GM18505 (cell line): ENCODE measurements at regions not wholly inside any gene's neighbourhood (a gene's known extent, or its start where the extent isn't known, plus 50 kb on each side); places are given as distances from the start of the nearest gene placed in this dataset.

ENCODE experiments used
- ATAC-seq: cut with Tn5 transposase; IDR thresholded peaks from one replicate; pipeline ENCODE4 v1.9.1; 2021; ENCODE audit not compliant: unreplicated experiment
- POLR2A ChIP-seq: IDR thresholded peaks from 4 replicates; pipeline ENCODE4 v1.6.1; 2011; ENCODE audit warnings: borderline replicate concordance; ENCODE audit not compliant: insufficient read depth, insufficient read length; ENCODE audit errors: extremely low read depth

DNA sequence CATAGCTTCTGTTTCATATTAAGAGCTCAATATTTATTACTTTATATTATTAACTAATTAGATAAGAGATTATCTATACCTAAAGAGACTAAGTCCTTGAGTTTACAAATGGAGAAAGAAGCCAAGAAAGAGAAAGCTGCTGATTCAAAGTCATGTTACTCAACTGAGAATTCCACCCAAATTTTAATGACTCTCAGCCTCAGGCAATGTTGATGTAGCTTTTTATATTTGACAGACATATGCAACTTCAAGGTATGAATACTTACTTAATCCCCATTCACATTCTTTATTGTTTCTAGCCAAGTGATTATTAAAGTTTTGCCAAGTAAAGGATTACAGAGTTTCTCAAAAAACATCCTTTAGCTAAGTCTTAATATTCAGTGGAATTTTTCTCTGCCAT, 527.5 kb upstream of the NMUR2 start:
- ATAC-seq, result no peak
- TF ChIP-seq POLR2A, result no peak

DNA sequence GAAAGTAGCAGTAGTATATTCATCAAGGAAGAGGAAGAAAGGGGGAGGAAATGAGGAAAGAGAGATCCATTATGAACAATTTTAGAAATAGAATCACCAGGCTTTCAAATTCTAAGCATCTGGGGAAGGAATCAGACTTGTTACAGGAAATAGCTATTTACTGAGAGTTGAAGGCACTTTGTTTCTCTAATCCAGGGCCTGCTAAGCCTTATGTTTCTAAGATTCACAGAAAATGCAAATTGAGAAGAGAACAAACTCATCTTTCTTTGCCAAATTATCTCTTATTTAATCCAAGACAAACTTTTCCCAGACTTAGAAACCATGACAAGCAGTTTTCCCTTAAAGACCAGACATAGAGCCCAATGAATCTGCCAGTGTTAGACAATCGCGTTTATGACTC, 528.0 kb upstream of the NMUR2 start:
- no peak for TF ChIP-seq POLR2A
- ATAC-seq, result no peak

DNA sequence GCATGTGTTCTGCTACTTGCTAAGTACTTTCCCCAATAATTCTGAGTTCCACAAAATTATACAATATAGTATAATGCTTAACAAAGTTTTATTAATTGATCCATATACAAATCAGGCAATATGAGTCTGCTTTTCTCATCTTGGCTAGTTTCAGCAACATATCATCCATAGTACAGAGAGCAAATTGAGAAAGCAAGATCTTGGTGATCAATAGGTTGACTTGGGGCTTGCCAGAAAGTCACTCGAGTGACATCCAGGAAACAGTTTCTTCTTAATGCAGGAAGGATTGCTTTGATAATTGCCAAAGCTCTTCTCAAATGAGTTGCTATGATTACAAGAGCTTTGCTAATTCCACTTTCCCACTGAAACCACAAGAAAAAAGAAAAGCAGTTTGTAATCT, 533.6 kb upstream of the NMUR2 start:
- no peak for TF ChIP-seq POLR2A

DNA sequence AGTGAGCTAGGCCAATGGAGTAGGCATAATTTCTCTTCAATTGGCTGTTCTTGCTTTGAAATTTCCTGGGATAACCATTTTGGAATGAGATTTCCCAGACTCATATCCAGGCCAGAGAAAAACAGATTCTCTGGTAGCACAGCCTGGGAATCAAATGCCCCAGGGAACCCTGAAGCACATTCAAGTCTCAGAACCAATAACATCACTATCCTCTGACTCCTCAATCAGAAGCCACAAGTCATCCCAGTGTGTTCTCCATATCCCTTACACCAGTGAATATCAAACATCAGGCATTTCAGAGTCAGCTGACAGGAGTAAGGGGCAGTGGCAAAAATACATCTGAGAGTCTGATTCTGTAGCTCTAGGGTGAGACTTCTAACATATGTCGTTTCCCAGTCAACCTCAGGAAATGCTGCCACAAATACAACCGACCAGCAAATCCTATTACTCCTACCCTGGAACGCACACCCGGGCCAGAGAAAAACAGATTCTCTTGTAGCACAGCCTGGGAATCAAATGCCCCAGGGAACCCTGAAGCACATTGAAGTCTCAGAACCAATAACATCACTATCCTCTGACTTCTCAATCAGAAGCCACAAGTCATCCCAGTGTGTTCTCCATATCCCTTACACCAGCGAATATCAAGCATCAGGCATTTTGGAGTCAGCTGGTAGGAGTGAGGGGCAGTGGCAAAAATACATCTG, 537.7 kb upstream of the NMUR2 start:
- ATAC-seq, result no peak
- TF ChIP-seq POLR2A, result no peak

More for the DNA sequence above, 533.6 kb upstream of the NMUR2 start:
- ATAC-seq, result no peak

DNA sequence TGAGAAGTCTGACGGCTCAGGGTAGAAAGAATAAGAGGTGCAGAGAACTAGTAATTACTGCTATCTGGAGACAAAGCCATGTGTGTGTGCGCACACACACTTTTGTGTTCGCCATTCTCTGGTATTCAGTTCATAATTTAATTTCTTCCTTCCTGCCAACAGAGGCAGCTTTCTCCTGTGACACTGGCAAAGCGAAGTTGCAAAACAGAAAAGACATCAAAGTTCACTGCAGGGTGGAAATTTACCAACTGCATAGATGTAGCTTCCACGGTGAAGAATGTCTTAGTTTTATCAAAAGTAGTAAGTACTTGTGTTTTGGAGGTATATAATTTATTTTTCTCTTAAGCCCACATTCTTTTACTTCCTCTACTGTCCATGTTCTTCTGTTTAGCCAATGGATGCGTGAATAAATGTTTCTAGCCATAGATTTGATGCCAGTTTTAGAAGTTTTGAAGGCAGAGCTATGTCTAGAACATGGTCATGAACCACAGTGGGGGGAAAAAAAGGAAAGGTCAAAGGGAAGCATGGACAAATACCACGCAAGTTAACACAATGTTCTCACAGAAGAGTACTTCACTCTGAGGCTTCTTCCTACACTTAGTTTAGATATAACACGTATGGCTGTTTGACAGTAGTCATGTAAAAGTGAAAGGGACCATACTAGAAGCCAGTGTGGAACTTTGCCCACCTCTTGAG, 536.5 kb upstream of the GRIA1 start:
- TF ChIP-seq POLR2A, result no peak

DNA sequence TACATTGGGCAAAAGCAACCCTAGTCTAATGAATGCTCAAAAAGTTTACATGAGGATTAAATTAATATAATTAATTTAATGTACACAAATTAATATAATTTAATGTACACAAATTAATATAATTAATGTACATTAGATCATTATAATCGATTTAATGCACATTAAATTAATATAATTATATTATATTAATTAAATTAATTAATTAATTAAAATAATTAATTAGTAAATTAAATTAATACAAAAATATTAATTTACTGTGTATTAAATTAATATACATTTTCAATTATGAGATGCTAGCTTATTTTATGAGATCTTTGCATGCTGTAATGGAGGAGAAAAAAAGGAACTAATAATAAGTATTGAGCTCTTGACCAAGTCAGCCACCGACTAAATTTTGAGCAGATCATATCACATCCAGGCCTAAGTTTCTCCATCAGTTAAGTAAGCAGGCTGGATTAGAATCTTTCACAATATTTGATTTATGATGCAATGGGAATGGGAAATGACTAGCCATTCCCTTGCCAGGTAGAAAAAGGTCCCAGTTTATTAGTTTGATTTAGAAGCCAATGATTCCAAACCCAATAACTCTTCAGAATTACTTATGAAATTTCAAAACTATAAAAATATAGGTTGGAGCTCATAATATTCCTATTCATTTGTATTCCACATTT, 533.4 kb upstream of the GRIA1 start:
- no peak for ATAC-seq
- TF ChIP-seq POLR2A, result no peak

More for the DNA sequence above, 536.5 kb upstream of the GRIA1 start:
- no peak for ATAC-seq

DNA sequence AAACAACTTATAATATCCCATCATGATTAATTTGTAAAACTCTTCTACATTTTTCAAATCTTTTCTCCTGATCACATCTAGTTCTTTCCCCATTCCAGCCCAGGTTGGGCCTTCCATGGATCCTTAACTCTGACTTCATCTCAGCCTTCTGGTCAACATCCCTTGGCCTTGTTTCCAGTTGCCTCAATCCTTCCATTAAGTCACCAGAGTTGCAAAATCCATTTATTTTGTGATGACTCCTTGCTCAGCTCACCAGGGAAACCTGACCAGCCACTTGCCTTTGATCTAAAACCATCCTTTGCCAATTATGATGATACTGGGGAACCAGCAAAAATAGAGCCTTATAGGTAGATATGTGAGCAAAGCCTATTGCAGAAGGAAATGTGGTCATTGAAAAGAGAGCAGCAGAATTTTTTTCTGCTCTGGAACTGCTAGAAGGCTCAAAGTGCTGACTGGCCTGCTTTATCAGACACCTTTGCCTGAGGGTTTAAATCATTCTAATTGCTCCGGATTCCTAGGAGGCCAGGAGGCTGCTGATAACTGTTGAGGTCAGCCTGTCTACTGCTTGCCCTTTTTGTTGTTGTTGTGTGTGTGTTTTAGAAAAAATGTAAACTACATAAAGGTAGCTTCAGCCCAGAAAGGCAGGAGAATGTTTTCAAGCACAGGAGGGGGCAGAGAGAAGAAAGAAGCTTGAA, 512.2 kb upstream of the GRIA1 start:
- ATAC-seq, result no peak
- no peak for TF ChIP-seq POLR2A

DNA sequence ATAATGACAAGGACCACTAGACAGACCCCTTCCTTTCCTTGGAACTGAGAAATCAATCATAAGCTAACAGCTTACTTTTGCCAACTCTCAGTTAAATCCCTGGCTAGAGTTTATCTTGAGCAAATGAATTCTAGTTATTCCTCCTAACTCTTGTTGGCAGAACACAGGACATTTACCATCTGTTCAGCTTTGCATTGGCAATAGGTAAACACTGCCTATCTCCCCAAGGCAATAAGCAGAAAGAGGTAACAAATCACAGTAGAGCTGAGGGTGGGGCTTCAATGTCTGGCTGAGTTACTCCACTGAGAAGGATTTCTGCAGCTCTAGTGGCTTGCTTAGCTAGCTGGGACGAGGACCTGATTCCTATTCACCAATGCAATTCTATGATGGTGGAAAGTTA, 503.3 kb upstream of the GRIA1 start:
- ATAC-seq, result no peak
- TF ChIP-seq POLR2A, result no peak

DNA sequence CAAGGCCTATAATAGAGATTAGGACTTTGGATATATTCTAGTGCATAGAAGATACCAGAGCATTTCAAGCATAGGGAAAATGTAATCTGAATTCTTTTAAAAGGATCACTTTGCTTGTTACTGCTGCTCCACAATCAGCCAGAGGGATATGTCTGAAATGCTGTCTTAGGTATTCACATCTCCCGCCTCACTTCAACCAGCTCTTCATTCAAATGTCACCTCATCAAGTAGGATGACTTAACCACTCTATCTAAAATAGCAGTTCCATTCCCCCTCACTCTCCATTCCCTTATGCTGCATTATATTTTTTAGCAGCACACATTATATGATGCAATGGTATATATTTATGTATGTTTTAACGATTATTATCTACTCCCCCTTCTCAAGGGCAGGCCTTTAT, 500.3 kb upstream of the GRIA1 start:
- no peak for TF ChIP-seq POLR2A
- no peak for ATAC-seq

DNA sequence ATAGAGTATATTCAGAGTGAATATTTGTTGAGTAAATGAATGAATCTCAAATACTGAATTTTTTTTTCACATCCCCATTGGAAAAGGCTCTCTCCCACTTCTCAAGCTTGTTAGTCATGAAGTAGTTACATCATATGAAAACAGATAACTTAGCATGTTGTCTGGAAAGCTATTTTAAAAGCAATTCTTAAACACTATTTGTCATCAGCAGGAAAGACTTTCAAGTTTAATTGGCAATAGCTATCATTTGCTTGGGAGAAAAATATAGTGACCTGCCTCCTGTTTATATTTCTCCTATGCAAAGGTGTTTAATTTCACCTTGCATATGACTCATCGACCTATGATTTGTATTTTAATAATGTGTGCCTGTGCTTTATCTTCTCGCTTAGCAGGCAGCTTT, 499.8 kb upstream of the GRIA1 start:
- ATAC-seq, result no peak
- TF ChIP-seq POLR2A, result no peak

DNA sequence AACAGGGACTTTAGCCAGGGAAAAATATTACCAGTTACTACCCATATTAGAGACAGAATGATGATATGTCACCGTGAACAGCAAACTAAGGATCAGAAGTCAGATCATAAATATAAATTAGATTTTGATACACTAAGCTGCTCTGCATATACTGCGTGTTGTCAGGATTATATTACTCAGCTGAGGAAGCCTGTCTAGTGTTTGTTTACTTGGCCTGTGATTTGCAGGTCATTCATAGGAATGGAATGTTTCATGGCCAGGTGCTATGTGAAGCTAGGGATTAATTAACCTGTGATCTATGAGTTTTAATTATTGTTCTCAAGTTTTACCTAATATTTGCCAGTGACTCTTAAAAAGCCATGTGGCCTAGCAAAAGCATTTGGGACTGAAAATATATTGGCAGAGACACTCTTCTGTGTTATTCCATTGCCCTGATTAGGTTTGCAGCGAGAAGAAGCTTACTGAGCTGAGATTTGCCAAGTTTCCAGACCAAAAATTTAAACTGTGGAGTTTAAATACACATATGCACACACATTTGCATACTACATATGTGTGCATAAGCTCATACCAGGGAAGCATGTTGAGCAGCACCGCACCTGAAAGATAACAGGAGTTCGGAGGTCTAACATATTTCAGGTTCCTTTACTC, 496.3 kb upstream of the GRIA1 start:
- no peak for TF ChIP-seq POLR2A
- no peak for ATAC-seq

DNA sequence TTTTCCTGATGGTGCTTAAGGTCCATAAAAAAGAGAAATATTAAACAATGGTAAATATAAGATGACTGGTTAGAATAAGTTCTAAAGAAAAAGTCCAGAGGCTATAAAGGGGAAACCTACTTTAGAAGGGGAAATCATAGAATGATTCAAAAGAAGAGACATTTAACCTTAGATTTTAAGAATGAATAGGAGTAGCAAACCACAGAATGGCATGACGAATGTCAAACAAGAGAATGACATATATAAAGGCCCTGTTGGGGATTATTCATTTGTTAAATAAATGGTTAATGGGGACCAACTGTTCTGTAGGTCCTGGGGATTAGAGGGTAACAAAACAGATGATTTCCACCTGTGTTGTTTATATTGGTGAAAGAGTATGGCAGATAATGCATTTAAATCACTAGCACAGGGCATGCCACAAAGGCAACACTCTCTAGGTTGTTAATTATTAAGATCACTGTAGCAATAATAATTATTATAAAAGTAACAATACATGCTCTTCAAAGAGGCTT, 495.2 kb upstream of the GRIA1 start:
- ATAC-seq, result no peak
- no peak for TF ChIP-seq POLR2A

DNA sequence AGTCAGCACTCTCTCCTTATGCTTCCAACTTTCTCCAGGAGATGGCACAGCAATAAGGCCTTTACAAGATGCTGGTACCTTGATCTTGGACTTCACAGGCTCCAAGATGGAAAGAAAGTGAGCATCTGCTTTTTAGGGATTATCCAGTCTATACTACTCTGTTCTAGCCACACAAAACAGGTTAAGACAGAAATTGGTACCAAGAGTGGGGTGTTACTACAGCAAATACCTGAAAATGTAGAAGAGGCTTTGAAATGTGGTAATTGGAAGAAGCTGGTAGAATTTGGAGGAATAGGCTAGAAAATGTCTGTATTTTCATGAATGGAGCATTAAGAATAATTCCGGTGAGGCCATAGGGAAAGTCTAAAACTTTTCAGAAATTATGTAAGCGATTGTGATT, 484.8 kb upstream of the GRIA1 start:
- no peak for TF ChIP-seq POLR2A
- no peak for ATAC-seq

DNA sequence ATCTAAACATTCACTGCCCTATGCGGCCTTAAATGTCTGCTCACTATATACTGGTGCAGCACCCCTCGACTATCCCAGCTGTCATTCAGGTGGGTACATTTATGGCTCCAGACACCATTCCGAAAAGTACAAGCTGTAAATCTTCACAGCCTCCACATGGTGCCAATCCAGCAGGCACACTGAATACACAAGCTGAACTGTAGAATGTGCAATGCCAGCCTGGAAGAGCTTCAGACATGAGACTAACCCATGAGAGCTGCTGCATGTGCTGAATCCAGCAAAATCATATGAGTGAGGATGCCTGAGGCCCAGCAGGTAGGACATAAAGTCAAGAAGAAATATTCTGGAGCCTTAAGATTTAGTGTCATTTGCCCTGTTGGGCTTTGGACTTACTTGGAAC, 483.8 kb upstream of the GRIA1 start:
- no peak for ATAC-seq
- TF ChIP-seq POLR2A, result no peak

DNA sequence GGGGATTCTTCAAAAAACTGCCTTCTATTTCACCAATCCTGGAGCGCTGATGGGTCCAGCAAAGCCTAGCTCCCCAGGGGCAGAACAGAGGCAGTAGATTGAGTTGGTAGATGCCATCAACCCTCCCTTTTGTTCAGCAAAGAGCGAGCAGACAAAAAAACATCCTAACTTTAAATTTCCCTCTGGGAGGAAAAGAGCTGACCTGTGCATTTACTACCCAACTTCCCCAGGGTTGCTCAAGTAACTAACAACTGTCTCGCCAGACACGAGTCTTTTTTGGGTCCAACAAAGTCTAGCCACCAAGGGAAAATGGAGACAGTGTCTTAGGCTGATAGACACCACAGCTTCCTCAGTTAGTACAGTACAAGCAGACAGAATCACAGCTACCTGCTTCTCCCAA, 476.3 kb upstream of the GRIA1 start:
- no peak for ATAC-seq
- no peak for TF ChIP-seq POLR2A
